ENCODE measurements at regions not wholly inside any gene's neighbourhood (a gene's known extent, or its start where the extent isn't known, plus 50 kb on each side); places are given as distances from the start of the nearest gene placed in this dataset.

DNA sequence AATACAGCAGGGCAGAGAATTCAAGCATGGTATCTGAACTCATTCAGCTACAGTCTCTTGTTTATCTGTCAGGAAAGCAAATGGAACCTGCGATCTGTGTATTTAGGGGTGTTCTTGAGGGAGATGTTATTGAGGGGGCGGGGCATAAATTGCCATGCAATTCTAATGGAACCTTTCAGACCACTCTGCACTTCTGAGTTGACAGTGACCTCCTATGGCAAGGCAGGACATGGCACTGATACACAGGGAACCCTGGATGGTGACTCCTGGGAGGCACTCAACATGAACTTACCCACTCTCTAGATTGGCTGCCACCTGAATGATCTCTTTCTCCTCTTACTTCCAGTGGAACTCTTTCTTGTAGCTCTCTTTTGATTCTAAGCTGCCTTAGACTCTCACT, 787.3 kb downstream of the VRK1 start:
- TF ChIP-seq, protein P1, sequence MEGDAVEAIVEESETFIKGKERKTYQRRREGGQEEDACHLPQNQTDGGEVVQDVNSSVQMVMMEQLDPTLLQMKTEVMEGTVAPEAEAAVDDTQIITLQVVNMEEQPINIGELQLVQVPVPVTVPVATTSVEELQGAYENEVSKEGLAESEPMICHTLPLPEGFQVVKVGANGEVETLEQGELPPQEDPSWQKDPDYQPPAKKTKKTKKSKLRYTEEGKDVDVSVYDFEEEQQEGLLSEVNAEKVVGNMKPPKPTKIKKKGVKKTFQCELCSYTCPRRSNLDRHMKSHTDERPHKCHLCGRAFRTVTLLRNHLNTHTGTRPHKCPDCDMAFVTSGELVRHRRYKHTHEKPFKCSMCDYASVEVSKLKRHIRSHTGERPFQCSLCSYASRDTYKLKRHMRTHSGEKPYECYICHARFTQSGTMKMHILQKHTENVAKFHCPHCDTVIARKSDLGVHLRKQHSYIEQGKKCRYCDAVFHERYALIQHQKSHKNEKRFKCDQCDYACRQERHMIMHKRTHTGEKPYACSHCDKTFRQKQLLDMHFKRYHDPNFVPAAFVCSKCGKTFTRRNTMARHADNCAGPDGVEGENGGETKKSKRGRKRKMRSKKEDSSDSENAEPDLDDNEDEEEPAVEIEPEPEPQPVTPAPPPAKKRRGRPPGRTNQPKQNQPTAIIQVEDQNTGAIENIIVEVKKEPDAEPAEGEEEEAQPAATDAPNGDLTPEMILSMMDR (IDR thresholded peaks at IDR 0.05): no peak
- no peaks in the 10 kb centered on the region for H3K36me3 ChIP-seq
- H3K4me1 ChIP-seq: no peaks in the 10 kb centered on the region
- no peak overlapping the region for H3K27ac ChIP-seq
- no peak overlapping the region for H3K9ac ChIP-seq (ENCODE audit: low read depth in 2 of 2, low read length in 2 of 2)
- H3K9me3 ChIP-seq: no peaks in the 10 kb centered on the region
- no peak for DNase-seq
- no peaks in the 10 kb centered on the region for H3K27me3 ChIP-seq
- intact Hi-C loops (cut with DNase I): no loop called here
- no peak overlapping the region for H3K4me3 ChIP-seq

GRCh38 chr14:97592341-97592980, 795.3 kb downstream of the VRK1 start:
- no peaks in the 10 kb centered on the region for H3K27me3 ChIP-seq
- H3K9me3 ChIP-seq: no peaks in the 10 kb centered on the region
- no peak overlapping the region for H3K4me3 ChIP-seq
- H3K4me1 ChIP-seq: no peaks in the 10 kb centered on the region
- TF ChIP-seq, protein P1 (IDR thresholded peaks at IDR 0.05): no peak
- no peak for DNase-seq
- H3K27ac ChIP-seq: no peak overlapping the region
- H3K9ac ChIP-seq (ENCODE audit: low read depth in 2 of 2, low read length in 2 of 2): no peak overlapping the region
- no peaks in the 10 kb centered on the region for H3K36me3 ChIP-seq
- intact Hi-C loops (cut with DNase I): no loop called here

DNA sequence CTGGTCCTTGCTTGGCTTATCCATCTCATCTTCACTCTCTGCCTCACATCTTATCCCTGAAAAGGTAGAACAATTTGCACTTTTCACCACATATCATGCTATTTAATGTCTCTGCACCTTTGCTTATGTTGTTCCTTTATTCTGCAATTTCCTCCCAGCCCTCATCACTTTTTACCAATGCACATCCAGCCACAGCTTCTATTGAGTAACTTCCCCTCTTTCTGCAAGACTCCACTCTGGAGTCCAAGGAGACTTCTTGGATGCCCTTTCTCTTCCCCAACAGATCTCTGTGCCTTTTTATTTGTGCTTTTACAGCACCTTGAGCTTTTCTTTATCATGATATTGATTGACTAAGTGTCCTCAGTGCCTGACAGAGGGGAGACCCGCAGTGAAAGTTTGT, 797.1 kb downstream of the VRK1 start:
- H3K27ac ChIP-seq: no peak overlapping the region
- intact Hi-C loops (cut with DNase I): no loop called here
- H3K9ac ChIP-seq (ENCODE audit: low read depth in 2 of 2, low read length in 2 of 2): no peak overlapping the region
- H3K4me1 ChIP-seq: no peaks in the 10 kb centered on the region
- DNase-seq: no peak
- no peak overlapping the region for H3K4me3 ChIP-seq
- H3K9me3 ChIP-seq: no peaks in the 10 kb centered on the region
- TF ChIP-seq, protein P1 (IDR thresholded peaks at IDR 0.05): no peak
- no peaks in the 10 kb centered on the region for H3K36me3 ChIP-seq
- H3K27me3 ChIP-seq: no peaks in the 10 kb centered on the region

DNA sequence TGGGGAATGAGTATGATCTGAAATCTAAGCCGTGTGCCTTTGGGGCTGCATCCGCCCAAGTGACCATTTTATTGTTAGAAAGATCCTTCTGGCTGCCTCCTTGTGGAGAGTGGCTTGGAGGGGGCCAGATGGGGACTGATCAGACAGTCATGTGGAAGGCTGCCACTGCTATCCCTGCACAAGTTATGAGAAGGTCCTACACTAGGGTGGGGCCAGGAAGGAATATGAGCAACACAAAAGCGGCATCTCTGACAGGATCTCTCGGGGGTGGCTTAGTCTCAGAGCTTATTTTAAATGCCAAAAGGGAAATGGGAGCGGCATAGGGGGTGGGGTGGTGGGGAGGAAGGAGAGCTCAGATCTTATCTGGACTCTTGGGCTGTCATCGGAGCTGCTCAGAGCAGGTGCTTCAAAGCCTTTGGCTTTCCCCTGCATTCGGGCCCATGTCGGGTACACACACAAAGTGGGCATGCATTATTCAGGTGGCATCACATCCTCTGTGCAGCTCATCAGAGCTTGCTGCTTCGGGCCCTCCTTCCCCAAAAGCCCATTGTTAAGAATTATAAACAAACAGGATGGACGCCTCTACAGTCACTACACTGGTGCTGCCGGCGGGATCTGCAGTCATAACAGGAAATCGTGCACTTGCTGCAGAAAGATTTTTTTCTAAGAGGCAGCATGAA, 805.4 kb downstream of the VRK1 start:
- intact Hi-C loops (cut with DNase I): no loop called here
- H3K9me3 ChIP-seq: no peaks in the 10 kb centered on the region
- no peaks in the 10 kb centered on the region for H3K4me1 ChIP-seq
- H3K9ac ChIP-seq (ENCODE audit: low read depth in 2 of 2, low read length in 2 of 2): no peak overlapping the region
- TF ChIP-seq, protein P1 (IDR thresholded peaks at IDR 0.05): no peak
- H3K27ac ChIP-seq: no peak overlapping the region
- no peak overlapping the region for H3K4me3 ChIP-seq
- H3K27me3 ChIP-seq: no peaks in the 10 kb centered on the region
- H3K36me3 ChIP-seq: no peaks in the 10 kb centered on the region
- no peak for DNase-seq

DNA sequence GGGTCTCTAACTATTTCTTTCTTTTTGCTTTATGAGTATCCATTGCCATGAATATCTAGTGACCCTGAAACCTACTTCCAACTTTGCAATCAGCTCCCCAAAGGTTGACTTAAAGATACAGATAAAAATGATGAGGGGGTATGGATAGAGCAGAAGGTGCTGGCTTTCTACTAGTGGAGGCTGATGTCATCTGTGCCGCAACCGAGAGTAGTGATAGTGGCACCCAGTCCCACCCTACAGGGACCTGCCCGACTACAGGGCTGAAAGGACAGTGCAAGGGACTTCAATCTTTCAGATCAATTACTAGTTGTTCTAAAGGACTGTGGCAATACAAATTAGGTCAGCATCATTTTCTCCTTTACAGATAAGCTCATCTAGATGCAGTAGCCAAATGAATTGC, 806.0 kb downstream of the VRK1 start:
- H3K36me3 ChIP-seq: no peaks in the 10 kb centered on the region
- H3K4me3 ChIP-seq: no peak overlapping the region
- no peak overlapping the region for H3K9ac ChIP-seq (ENCODE audit: low read depth in 2 of 2, low read length in 2 of 2)
- TF ChIP-seq, protein P1 (IDR thresholded peaks at IDR 0.05): no peak
- H3K9me3 ChIP-seq: no peaks in the 10 kb centered on the region
- no peak overlapping the region for H3K27ac ChIP-seq
- no peaks in the 10 kb centered on the region for H3K4me1 ChIP-seq
- intact Hi-C loops (cut with DNase I): no loop called here
- DNase-seq: no peak
- no peaks in the 10 kb centered on the region for H3K27me3 ChIP-seq

Data from colonic mucosa (tissue), 4 donors.